ENCODE measurements at regions not wholly inside any gene's neighbourhood (a gene's known extent, or its start where the extent isn't known, plus 50 kb on each side); places are given as distances from the start of the nearest gene placed in this dataset.

DNA sequence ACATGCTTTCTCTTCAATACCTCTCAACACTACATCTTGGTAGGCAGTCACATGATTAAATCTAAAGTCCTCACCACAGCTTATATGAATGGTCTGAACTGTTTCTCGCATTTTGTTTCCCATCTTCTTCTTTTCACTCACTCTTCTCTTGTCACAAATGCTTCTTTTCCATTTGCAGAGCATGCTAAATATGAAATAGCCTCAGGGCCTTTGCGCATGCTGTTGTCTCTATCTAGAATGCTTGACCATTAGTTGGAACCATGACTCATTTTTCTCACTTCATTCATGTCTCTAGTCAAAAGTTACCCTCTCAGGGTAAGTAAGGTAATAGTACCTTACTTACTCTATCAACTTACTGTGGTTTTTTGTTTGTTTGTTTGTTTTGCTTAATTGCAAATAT, 239.7 kb downstream of the PTPRC start:
- TF ChIP-seq, protein P1, sequence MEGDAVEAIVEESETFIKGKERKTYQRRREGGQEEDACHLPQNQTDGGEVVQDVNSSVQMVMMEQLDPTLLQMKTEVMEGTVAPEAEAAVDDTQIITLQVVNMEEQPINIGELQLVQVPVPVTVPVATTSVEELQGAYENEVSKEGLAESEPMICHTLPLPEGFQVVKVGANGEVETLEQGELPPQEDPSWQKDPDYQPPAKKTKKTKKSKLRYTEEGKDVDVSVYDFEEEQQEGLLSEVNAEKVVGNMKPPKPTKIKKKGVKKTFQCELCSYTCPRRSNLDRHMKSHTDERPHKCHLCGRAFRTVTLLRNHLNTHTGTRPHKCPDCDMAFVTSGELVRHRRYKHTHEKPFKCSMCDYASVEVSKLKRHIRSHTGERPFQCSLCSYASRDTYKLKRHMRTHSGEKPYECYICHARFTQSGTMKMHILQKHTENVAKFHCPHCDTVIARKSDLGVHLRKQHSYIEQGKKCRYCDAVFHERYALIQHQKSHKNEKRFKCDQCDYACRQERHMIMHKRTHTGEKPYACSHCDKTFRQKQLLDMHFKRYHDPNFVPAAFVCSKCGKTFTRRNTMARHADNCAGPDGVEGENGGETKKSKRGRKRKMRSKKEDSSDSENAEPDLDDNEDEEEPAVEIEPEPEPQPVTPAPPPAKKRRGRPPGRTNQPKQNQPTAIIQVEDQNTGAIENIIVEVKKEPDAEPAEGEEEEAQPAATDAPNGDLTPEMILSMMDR (IDR thresholded peaks at IDR 0.05): no peak
- H3K36me3 ChIP-seq: no peaks in the 10 kb centered on the region
- no peaks in the 10 kb centered on the region for H3K4me1 ChIP-seq
- intact Hi-C loops (cut with DNase I; ENCODE audit: low total_unique reads): no loop called here
- no peak for DNase-seq
- no peaks in the 10 kb centered on the region for H3K27me3 ChIP-seq
- no peaks in the 10 kb centered on the region for H3K9me3 ChIP-seq
- no peak overlapping the region for H3K27ac ChIP-seq
- no peak overlapping the region for H3K4me3 ChIP-seq

- Histone ChIP-seq H3K9me3 (no peaks in the 10 kb centered on the region), H3K4me1 (no peaks in the 10 kb centered on the region), H3K27me3 (no peaks in the 10 kb centered on the region), H3K27ac (no peak overlapping the region), H3K4me3 (no peak overlapping the region), H3K36me3 (no peaks in the 10 kb centered on the region)
- TF ChIP-seq, protein P1 (IDR thresholded peaks at IDR 0.05): no peak
- intact Hi-C loops (cut with DNase I; ENCODE audit: low total_unique reads): no loop called here
- DNase-seq: no peak
Observed at GRCh38 chr1:198879711-198880306, 241.0 kb downstream of the PTPRC start.

DNA sequence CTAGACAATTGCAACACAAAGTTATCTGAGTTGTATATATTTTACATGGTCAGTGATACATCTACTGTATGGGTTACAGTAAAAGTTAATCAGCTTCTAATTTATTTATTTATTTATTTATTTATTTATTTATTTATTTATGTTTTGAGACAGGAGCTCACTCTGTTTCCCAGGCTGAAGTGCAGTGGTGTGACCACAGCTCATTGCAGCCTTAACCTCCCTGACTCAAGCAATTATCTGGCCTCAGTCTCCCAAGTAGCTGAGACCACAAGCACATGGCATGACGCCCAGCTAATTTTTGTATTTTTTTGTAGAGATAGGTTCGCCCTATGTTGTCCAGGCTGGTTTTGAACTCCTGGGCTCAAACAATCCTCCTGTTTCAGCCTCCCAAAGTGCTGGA, 241.6 kb downstream of the PTPRC start:
- Histone ChIP-seq H3K36me3 (no peaks in the 10 kb centered on the region), H3K4me3 (no peak overlapping the region), H3K27me3 (no peaks in the 10 kb centered on the region), H3K9me3 (no peaks in the 10 kb centered on the region), H3K27ac (no peak overlapping the region), H3K4me1 (no peaks in the 10 kb centered on the region)
- DNase-seq: no peak
- intact Hi-C loops (cut with DNase I; ENCODE audit: low total_unique reads): no loop called here
- TF ChIP-seq, protein P1 (IDR thresholded peaks at IDR 0.05): no peak

- Histone ChIP-seq H3K27me3 (no peaks in the 10 kb centered on the region), H3K4me3 (no peak overlapping the region), H3K27ac (no peak overlapping the region), H3K36me3 (no peaks in the 10 kb centered on the region), H3K4me1 (no peaks in the 10 kb centered on the region), H3K9me3 (no peaks in the 10 kb centered on the region)
- intact Hi-C loops (cut with DNase I; ENCODE audit: low total_unique reads): no loop called here
- TF ChIP-seq, protein P1 (IDR thresholded peaks at IDR 0.05): no peak
- no peak for DNase-seq
Observed at GRCh38 chr1:198880818-198881597, 242.2 kb downstream of the PTPRC start.

DNA sequence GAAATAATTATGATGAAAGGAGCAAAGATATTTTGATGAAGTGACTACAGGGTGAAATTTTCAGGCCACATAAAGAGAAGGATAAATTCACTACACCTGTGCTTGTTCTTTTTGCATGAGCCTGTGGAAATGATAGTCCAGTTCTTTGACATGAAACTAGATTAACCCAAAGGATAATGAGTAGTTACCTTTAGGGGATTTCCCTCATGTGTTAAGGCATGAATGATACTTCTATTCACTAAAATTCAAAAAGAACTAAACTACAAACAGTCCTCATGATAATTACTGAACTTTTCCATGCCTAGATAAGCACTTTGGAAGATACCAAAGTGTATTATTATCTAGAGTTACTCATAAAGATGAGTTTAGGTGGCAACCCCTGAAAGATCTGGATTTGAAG, 244.3 kb downstream of the PTPRC start:
- Histone ChIP-seq H3K4me1 (no peaks in the 10 kb centered on the region), H3K36me3 (no peaks in the 10 kb centered on the region), H3K4me3 (no peak overlapping the region), H3K9me3 (no peaks in the 10 kb centered on the region), H3K27me3 (no peaks in the 10 kb centered on the region), H3K27ac (no peak overlapping the region)
- intact Hi-C loops (cut with DNase I; ENCODE audit: low total_unique reads): no loop called here
- no peak for DNase-seq
- TF ChIP-seq, protein P1 (IDR thresholded peaks at IDR 0.05): no peak

All from tibial artery (tissue), 4 donors.